ENCODE measurements at regions not wholly inside any gene's neighbourhood (a gene's known extent, or its start where the extent isn't known, plus 50 kb on each side); places are given as distances from the start of the nearest gene placed in this dataset.
A peak's percentile ranks its signal among the peaks of the same experiment; 100 is the strongest.

DNA sequence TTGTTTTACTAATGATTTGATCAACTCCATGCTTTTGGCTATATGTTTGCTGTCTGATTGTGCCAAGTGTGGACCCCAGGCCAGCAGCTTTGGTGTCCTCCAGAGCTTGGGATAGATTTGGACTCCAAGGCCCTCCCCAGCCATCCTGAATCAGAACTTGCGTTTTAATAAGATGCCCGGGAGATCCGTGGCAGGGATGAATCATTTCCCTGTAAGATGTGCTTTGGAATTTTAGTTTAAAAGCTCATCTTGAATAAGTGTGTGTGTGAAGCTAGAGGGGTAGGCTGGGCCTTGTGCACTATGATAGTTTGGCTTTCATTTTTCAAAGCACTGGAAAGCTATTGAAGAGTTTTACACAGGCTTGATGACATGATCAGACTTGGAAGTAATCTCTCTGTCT, 66.2 kb upstream of the SDK1 start:
- Histone ChIP-seq H3K27me3 (ENCODE audit: insufficient read depth, poor library complexity, severe bottlenecking) (no peaks in the 10 kb centered on the region), H3K9me3 (ENCODE audit: severe bottlenecking) (peaks cover 2% of the 10 kb centered on the region), H3K4me1 (ENCODE audit: insufficient read depth, poor library complexity, severe bottlenecking) (peaks cover 4% of the 10 kb centered on the region), H3K27ac (ENCODE audit: poor library complexity, severe bottlenecking) (no peak overlapping the region), H3K36me3 (ENCODE audit: low read depth) (no peaks in the 10 kb centered on the region), H3K4me3 (ENCODE audit: severe bottlenecking) (no peak overlapping the region)
- ATAC-seq (ENCODE audit: low read depth) (no peak), DNase-seq (ENCODE audit: low spot score) (no peak)
- TF ChIP-seq, protein P1, sequence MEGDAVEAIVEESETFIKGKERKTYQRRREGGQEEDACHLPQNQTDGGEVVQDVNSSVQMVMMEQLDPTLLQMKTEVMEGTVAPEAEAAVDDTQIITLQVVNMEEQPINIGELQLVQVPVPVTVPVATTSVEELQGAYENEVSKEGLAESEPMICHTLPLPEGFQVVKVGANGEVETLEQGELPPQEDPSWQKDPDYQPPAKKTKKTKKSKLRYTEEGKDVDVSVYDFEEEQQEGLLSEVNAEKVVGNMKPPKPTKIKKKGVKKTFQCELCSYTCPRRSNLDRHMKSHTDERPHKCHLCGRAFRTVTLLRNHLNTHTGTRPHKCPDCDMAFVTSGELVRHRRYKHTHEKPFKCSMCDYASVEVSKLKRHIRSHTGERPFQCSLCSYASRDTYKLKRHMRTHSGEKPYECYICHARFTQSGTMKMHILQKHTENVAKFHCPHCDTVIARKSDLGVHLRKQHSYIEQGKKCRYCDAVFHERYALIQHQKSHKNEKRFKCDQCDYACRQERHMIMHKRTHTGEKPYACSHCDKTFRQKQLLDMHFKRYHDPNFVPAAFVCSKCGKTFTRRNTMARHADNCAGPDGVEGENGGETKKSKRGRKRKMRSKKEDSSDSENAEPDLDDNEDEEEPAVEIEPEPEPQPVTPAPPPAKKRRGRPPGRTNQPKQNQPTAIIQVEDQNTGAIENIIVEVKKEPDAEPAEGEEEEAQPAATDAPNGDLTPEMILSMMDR (IDR thresholded peaks at IDR 0.05; ENCODE audit: poor library complexity, severe bottlenecking), result no peak

DNA sequence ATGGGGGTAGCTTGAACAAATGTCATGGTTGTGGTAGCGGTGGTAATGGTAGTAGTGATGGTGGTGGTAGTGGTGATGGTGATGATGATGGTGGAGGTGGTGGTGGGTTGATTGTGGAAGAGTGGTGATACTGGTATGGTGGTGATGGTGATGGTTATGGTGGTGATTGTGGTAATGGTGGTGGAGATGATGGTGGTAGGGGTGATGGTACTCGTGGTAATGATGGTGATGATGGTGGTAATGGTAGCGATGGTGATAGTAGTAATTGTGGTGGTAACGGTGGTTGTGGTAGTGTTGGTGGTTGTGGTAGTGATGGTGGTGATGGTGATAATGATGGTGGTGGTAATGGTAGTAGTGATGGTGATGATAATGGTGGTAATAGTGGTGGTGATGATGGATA, 65.7 kb upstream of the SDK1 start:
- TF ChIP-seq, protein P1 (IDR thresholded peaks at IDR 0.05; ENCODE audit: poor library complexity, severe bottlenecking), result no peak
- Histone ChIP-seq H3K9me3 (ENCODE audit: severe bottlenecking) (peaks cover 2% of the 10 kb centered on the region), H3K4me1 (ENCODE audit: insufficient read depth, poor library complexity, severe bottlenecking) (peaks cover 4% of the 10 kb centered on the region), H3K36me3 (ENCODE audit: low read depth) (no peaks in the 10 kb centered on the region), H3K27ac (ENCODE audit: poor library complexity, severe bottlenecking) (no peak overlapping the region), H3K4me3 (ENCODE audit: severe bottlenecking) (no peak overlapping the region), H3K27me3 (ENCODE audit: insufficient read depth, poor library complexity, severe bottlenecking) (no peaks in the 10 kb centered on the region)
- ATAC-seq (ENCODE audit: low read depth) (no peak), DNase-seq (ENCODE audit: low spot score) (no peak)

DNA sequence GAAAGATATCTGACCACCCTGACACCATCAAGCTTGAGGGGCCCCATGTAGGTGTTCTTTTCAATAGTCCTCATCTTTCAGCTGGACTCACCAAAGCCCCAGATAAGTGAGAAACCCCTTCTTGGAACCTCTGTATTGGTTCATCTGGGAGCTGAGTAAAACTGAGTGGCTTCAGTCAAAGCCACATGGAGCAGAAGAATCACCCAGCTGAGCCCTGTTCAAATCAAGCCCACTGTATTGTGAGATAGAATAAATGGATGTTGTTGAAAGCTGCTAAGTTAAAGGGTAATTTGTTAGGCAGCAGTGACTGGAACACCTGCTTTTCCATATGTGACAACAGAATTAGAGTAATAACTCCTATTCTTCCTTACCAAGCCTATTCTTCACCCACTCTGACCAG, 64.8 kb upstream of the SDK1 start:
- DNase-seq (ENCODE audit: low spot score) (no peak), ATAC-seq (ENCODE audit: low read depth) (no peak)
- no peaks in the 10 kb centered on the region for H3K36me3 ChIP-seq (ENCODE audit: low read depth)
- TF ChIP-seq, protein P1 (IDR thresholded peaks at IDR 0.05; ENCODE audit: poor library complexity, severe bottlenecking), result no peak
- no peaks in the 10 kb centered on the region for H3K27me3 ChIP-seq (ENCODE audit: insufficient read depth, poor library complexity, severe bottlenecking)
- H3K27ac ChIP-seq (ENCODE audit: poor library complexity, severe bottlenecking), result no peak overlapping the region
- peaks cover 4% of the 10 kb centered on the region for H3K4me1 ChIP-seq (ENCODE audit: insufficient read depth, poor library complexity, severe bottlenecking)
- H3K4me3 ChIP-seq (ENCODE audit: severe bottlenecking), result no peak overlapping the region
- peaks cover 2% of the 10 kb centered on the region for H3K9me3 ChIP-seq (ENCODE audit: severe bottlenecking)

DNA sequence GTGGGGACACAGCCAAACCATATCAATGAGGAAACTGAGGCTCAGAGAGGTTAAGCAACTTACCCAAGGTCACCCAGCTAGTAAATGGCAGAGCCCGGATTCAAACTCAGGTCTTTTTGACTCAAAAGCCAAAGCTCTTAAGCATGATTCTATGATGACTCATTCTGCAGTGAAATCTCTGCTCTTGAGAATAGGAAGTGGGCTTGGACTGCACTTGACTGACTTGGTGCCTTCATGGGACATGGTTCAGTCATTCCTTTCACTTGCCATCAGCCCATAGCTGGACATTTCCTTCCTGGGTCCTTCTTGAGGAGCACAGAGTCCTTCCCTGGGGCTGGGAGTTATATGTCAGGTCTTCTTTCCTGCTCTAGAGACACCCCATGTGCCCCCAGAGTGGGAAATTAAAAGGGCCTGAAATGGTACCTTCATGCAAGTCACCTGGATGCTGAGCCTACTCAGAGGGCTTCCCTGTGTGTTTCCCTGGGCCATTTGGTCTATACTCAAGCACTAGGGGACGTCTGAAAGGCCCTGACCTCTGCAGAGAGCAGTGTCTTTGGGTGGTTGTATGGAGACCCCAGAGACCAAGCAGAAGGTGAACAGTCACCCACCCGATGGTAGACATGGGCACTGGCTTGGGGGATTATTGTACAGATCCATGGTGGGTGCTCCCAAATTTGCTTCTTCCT, 62.4 kb upstream of the SDK1 start:
- Histone ChIP-seq H3K9me3 (ENCODE audit: severe bottlenecking) (peaks cover 2% of the 10 kb centered on the region), H3K36me3 (ENCODE audit: low read depth) (no peaks in the 10 kb centered on the region), H3K27ac (ENCODE audit: poor library complexity, severe bottlenecking) (peak overlapping the region; percentile 44), H3K27me3 (ENCODE audit: insufficient read depth, poor library complexity, severe bottlenecking) (no peaks in the 10 kb centered on the region), H3K4me3 (ENCODE audit: severe bottlenecking) (no peak overlapping the region), H3K4me1 (ENCODE audit: insufficient read depth, poor library complexity, severe bottlenecking) (peaks cover 4% of the 10 kb centered on the region)
- TF ChIP-seq, protein P1 (IDR thresholded peaks at IDR 0.05; ENCODE audit: poor library complexity, severe bottlenecking), result no peak
- DNase-seq (ENCODE audit: low spot score), result no peak
- no peak for ATAC-seq (ENCODE audit: low read depth)

DNA sequence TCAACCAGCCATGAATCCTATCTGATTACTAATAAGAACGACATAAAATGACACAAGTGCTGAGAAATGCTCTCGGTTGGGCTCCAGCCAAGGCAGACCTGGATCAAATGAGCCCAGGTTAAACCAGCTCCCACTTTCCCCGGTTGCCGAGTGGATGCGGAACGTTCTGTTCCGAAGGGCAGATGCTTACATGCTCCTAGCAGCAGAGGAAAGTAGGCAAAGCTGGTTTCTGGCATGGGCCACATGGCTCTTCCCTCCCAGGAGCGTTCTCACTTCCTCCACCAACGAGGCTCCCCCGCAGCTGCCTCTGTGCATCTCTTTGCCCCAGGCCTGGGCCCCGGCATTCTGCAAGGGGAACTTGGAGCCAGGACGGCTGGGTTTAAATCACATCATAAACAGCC, 61.8 kb upstream of the SDK1 start:
- no peak overlapping the region for H3K4me3 ChIP-seq (ENCODE audit: severe bottlenecking)
- ATAC-seq (ENCODE audit: low read depth) (peak; percentile 58), DNase-seq (ENCODE audit: low spot score) (no peak)
- H3K4me1 ChIP-seq (ENCODE audit: insufficient read depth, poor library complexity, severe bottlenecking), result peaks cover 4% of the 10 kb centered on the region
- TF ChIP-seq, protein P1 (IDR thresholded peaks at IDR 0.05; ENCODE audit: poor library complexity, severe bottlenecking), result no peak
- peaks cover 2% of the 10 kb centered on the region for H3K9me3 ChIP-seq (ENCODE audit: severe bottlenecking)
- H3K36me3 ChIP-seq (ENCODE audit: low read depth), result no peaks in the 10 kb centered on the region
- H3K27ac ChIP-seq (ENCODE audit: poor library complexity, severe bottlenecking), result peak overlapping the region; percentile 44
- H3K27me3 ChIP-seq (ENCODE audit: insufficient read depth, poor library complexity, severe bottlenecking), result no peaks in the 10 kb centered on the region
